NOMO-1 treated with DMSO at 0.1 percent for 48 hours (cell line): ENCODE measurements at regions not wholly inside any gene's neighbourhood (a gene's known extent, or its start where the extent isn't known, plus 50 kb on each side); places are given as distances from the start of the nearest gene placed in this dataset.
A peak's percentile ranks its signal among the peaks of the same experiment; 100 is the strongest.
"Not testable (repeated sequence)": the region's sequence is repeated elsewhere in the genome, so short reads cannot be mapped to it uniquely, and the experiment has no call there.

Experiments
- DNase-seq: peaks from one replicate; lab custom pipeline; 2025; ENCODE audit not compliant: unreplicated experiment; lab: John Stamatoyannopoulos, UW

DNA sequence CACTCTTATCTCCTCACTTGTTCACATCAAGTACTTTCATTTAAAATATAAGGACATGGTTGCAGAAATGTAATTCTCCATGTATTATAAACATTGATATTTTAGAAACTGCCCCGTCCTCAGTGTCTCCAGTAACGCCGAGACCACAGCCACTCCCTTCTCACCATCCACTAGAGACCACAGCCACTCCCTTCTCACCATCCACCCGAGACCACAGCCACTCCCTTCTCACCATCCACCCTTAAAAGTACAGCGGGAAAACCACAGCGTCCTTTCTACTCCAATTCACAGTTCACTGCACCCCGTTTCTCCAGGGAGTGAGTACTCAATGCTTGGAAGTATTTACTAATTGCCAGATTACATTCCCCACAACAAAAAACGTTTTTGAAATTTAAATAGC lies 1452.2 kb upstream of the ACVR2A start:
- DNase-seq, result no peak

DNA sequence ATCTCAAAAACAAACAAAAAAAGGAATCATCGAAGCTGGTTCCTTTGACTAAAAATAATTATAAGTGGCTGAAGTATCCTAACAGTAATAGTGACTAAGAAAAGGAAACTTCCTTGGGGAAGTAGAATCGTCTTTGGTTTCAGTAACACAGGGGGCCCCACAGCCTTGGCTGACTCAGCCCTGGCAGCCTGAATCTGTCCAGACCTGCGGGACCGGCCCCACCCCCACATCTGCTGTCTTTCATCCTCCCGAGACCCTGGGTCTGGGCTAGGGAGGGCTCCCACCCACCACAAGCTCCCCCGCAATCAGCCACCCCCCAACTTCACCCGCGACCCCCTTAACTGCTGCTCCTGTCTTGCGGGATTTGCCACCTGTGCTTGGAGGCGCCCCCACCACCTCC lies 1452.6 kb upstream of the ACVR2A start:
- peak; percentile 85 for DNase-seq

DNA sequence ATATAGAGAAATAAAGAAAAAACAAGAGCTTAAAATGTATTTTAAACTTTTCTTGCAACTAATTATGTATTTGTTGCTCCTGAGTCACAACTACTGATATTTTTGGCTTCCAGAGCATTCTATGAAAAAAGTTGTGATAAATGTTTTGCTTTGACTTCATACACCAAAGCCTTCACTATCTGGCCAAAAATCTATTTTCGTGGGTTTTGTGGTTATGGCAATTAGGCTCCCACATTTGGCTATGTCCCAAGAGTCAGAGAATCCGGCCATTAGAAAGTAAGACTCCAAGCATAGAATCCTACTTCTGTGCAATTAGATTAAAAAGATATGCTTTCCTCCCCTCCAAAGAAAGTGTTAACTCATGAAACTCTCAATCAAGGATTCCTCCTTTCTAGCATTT lies 1456.1 kb upstream of the ACVR2A start:
- DNase-seq, result no peak

DNA sequence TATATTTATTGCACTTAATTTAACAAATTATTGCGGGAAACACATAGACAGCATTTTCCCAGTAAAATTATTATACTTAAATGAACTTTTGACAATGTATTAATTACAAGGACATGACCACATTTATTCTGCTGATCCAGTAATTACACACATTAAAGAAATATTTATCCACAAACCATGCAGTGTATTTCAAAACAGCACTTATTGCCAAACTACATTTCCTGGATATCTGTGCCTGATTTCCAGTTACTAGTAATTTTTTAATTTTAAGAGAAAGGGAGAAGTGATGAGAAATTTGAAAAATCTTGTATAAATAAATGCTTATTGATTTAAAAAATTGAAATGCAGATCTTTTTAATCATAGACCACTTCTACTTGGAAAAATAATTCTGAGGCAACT lies 1458.7 kb upstream of the ACVR2A start:
- no peak for DNase-seq

DNA sequence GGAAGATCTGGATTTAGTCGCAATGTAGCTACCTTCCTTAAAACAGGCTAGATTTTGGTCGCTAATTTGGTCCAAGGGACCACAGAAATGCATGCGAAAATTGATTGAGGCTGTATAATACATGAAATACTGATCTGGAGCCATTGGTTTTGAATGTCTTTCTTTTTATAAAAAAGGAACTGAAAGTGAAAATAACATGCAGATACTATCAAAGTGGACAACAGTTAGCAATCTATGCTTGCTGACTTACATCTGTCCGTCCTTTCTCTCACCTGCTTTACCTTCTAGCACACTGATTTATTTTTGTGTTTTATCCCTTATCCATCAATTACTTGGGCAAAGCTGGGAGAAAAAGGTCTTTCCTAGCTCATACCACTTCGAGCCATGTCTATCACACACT lies 1459.8 kb upstream of the ACVR2A start:
- DNase-seq, result peak; percentile 32

DNA sequence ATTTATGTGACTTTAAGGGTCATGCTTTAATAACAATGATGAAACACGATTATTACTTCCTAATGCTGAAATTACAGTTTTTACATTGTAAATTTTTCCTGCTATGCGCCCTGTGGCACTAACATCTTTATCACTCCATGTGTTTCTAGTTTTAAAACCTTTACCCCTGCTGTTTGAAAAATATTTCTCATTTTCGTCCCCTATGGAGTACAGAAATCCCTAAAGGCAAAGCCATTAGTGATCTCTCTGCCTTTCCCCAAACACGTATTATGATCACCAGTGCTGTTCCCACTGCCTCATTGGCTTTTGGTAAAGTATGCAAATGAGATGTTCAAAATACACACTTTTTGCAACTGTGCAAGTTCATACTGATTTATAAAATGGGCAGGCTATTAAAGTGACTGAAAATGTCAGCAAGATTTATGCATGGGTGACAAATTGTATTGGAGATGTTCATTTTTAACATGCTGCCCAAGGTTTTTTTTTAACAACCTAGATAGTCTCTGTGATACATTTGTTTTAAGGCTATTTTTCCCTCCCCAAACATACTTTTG lies 1468.2 kb upstream of the ACVR2A start:
- no peak for DNase-seq

DNA sequence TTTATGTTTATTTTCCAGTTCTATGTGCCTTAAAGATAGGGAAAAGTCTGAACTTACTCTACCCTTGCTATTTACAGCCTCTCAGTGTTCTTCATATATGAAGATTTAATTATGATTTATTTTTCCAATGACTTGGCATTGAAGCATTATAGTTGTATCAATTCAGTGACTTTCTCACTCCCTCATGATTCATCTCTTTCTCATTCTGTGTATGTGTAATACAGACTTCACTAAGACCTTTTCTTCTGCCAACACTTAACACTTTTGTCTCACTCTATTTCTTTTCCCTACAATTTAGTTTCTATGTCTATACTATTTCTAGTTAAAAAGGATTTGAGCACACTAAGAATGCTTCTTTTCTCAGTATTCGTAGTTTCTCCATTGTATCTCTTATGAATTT lies 1470.3 kb upstream of the ACVR2A start:
- no peak for DNase-seq

DNA sequence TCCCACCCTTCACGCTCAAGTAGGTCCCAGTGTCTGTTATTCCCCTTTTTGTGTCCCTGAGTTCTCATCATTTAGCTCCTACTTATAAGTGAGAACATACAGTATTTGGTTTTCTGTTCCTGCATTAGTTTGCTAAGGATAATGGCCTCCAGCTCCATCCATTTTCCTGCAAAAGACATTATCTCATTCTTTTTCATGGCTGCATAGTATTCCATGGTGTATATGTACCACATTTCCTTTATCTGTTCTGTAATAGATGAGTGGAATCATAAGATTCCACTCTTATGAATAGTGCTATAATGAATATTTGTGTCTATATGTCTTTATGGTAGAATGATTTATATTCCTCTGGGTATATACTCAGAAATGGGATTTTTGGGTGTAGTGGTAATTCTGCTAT lies 1473.5 kb upstream of the ACVR2A start:
- DNase-seq, result not testable (repeated sequence)

DNA sequence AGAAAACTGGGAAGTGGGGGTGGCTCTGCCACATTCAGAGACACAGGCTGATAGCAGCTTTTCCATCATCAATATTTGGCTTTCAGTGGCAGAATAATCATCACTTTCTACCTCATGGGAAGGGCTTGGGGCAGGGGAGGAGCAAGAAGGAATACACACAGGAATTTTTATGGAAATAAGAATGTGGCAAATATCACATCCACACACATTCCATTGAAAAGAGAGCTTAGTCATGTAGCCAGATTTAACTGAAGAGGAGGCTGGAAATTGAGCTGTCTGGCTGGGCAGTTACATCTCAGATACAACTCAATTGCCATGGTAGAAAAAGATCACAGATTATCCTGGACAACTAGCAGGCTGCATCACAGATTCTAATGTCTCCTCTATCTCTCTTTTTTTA lies 1474.0 kb upstream of the ACVR2A start:
- no peak for DNase-seq

DNA sequence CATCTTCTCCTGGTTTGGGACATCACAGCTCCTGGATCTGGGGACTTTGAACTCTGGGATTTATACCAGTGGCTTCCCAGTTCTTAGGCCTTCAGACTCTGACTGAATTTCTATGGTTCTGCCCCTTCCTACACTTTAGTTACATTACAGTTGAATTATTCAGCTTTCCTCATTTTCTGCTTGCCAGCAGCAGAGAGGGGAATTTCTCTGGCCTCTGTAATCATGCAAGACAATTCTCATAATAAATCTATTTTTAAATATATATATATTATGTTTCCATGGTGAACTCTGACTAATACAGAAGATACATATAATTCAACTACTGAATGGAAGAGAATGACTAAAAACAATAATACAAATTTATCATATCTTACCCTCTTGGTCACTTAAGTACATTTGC lies 1478.6 kb upstream of the ACVR2A start:
- DNase-seq, result no peak

DNA sequence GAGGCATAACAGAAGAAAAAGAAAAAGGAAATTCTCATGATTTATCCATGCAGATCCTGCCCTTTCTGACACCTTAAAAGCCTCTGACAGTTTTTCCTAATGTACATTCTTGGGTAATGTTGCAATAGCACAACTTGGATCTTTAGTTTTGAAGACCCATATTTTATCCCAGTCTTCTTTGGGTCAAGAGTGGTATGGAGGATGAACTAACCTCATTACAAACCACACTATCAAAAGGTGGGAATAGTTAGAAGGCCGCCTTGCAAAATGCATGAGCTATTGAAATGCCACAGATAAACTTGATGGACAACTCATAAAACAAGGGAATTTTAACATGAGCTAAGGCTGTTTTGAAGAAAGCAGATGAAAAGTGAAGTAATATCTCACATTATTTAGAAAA lies 1479.8 kb upstream of the ACVR2A start:
- no peak for DNase-seq

DNA sequence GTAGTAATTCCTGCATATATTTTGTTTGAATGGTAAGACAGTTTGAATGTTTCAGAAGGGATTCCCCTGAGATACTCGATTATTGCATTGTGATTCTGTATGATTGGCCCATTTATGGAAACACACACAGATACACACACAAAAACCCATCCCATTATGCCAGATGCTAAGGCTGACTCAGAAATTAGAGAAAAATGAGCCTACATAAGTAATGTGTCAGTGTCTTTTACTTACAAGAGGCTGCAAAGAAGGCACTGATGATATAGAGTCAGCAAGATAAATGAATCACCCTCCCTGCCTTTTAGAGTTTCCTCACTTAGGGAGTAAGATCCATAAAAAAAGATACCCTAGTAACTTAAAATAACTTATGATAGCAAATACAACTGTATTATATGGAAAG lies 1481.1 kb upstream of the ACVR2A start:
- no peak for DNase-seq

DNA sequence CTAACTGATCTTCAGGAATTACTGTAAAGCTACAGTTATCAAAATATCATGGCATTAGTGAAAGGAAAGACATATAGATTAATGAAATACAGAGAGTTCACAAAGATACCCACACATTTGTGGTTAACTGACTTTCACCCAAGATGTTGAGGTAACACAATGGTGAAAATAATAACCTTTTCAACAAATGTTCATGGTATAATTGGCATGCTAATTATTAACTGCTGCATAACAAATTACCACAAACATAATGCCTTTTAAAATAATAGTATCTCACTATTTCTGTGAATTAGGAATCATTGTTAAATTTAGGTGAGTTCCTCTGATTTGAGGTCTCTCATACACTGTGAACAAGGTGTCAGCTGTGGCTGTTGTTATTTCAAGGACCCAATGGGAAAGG lies 1493.1 kb upstream of the ACVR2A start:
- DNase-seq, result no peak

DNA sequence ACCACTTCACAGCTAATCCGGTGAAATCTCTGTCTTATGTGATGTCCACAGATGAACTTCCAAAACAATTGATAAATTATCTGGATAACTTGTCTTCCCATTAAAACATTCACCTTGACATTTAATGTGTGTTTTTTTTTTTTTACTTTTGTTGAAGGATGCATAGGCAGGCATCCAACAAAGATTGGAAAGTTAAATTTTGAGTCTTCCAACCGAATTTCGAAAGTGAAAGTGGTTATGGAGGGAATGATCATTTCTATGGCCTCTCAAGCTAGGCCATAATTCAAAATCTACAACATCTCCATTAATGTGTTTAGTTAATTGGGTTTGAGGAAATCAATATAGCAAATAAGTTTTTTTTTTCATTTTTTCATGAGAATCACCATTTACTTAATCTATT lies 1495.5 kb upstream of the ACVR2A start:
- no peak for DNase-seq

DNA sequence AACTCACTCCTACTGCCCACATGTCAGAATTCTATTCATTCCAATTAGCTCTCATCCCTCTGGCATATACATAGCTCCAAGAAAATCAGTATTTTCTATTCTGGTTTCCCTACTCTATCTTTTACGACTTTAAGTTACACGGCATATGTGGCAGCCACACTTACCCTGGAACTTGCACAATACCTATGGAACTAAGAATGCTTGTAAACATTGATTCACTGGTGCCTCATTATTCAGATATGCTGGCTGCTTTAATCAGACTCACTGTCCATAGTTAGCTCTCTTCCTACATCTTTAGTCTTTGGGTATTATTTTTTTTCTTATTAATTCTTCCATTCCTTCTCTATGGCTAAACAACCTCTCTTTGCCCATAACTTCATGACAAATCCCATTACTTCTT lies 1519.9 kb upstream of the ACVR2A start:
- no peak for DNase-seq

DNA sequence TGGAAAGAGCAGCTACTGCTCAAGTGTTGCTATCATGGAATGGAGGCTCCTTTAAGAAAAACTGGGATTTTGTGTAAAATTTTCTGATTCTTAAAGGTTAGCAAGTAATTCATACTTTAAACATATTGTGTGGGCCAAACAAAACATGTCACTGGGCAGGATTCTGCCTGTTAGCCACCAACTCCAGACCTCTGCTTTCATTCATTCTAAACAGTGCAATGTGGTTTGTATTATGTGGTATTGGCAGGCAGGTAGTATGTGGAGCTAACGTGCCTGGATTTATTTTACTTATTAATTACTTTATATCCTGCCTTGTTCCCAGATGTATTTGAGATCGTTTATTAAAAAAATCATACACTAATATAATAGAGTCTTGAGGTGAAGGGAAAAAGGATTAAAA lies 1521.3 kb upstream of the ACVR2A start:
- DNase-seq, result no peak

DNA sequence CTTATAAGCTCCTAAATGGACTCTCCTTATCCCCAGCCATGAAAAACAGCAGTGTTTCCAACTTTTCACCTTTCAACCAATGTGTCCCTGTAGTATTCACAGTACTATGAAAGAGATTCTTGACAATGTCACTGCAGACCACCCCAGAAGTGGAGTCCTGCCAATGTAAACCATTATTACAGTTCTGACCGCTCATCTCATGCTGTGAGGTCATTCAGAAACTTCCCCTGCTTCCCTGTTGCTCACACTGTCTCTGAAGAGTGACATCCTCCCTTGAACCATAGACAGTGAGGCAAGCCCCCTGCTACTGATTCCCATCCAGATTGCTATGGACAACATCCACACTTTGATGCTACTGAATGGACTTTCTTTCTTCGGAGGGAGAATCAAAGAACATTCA lies 1523.7 kb upstream of the ACVR2A start:
- no peak for DNase-seq

DNA sequence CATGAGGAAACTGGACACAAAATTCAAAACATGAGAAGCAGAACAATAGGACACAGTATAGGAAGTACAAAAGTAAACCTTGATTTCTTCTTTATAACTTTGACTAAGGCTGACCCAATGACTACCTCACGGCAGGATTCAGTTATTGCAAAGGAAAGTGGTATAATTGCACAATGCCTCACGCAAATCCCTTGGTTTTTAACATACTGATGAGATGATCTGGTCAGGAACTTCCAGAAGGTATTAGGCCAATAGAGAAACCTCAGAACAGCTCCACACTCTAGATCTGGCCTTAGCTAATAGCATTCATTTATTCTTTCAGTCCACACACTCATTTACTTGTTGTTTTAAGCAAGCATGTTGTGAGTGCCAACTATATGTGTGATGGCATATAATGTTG lies 1526.9 kb upstream of the ACVR2A start:
- peak; percentile 34 for DNase-seq

DNA sequence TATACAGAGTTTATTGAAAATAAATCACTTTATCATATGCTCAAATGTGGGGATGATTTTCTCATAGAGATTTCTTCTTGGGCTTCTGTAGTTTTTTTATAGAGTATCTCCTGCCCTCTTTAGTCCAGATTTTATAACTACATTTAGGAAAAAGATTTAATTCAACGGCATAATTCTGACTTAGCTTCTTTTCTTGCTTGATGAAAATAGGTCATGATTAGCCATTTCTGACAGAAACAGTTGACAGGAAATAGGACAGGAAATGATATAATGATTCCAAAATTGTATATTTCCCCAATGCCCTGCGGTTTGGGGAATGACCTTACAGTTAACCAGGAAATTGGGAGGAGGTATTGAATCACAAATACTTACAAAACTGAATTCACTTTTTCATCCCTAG lies 1531.9 kb upstream of the ACVR2A start:
- DNase-seq, result peak; percentile 35

DNA sequence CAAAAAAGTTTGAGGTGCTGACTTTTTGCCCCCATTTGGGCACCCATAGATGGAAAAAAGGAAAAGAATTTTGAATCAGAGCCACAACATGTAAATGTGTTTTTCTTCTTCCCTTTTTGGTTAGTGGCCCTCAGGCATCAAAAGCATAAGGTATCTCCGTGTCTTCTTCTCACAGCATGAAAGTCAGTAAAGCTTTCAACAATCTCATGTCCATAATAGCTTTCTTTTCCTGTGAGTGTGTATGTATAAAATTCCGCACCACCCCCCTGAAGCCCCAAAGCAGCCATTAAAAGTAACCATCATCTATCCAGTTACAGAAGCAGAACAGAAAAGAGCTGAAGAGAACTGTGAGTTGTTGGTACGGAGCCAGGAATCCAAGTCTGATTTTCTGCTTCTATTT lies 1539.7 kb upstream of the ACVR2A start:
- DNase-seq, result no peak

DNA sequence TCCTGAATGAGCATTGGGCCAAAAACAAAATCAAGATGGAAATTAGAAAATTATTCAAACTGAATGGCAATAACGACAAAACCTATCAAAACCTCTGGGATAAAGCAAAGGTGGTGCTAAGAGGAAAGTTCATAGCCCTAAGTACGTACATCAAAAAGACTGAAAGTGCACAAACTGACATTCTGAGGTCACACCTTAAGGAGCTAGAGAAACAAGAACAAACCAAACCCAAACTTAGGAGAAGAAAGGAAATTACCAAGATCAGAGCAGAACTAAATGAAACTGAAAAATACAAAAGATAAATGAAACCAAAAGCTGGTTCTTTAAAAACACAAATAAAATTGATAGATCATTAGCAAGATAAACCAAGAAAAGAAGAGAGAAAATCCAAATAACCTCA lies 1543.5 kb upstream of the ACVR2A start:
- no peak for DNase-seq

DNA sequence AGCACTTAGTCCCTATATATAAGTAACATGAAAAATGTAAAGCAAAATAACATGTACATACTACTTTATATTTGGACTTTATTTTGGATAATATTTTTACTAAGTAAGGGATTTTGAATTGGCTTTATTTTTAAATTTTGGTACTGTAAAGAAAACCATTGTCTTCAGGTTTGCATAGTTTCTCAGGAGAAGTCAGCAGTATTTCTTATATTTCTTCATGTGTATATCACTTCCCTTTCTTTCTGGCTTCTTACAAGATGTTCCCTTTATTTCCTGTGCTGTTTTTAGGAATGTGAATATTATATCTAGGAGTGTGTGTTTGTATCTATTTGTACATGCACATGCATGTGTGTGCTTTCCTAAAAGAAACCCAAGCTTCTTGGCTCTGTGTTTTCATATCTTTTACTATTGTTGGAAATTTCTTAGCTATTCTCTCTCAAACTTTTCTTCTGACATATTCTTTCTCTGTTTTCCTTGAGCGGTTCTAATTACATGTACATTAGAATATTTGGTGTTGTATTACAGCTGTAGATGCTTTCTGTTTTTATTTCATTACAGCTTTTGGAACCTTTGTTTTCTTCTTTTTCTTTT lies 1549.7 kb upstream of the ACVR2A start:
- peak; percentile 19 for DNase-seq

DNA sequence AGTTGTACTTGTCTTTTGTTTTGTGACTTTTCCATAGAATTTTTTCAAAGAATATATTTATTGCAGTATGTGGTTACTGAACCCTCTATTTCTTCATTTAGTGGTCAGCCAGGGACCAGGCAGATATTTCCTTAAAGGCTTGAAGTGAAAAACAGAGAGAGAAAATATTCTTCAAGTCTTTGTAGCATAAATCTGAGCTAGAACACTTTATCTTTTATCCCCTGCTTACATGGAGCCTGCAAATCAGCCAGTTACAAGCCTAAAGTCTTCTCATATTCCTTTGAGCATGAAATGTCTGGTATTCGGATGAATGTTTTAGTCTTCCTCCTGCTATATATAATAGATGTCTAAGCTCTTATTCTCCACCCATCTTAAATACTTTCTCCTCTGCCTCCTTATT lies 1557.5 kb upstream of the ACVR2A start:
- DNase-seq, result no peak

DNA sequence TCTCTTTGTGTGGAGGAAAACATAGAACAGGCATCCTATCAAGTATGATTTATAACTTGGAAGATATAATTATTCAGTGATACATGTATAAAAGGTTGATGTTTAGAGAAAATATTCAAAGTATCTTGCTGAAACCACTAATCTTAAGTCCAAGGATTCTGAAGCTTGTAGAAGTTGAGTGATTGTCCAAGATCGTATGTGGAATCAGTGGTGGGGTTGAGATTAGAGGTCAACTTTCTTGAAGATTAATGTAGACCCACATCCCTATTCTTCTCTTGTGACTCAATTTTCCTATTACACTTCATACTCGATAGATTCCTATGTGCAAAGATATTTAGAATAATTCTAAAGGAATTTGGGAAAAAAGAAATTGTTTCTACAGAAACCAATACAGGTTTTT lies 1565.9 kb upstream of the ACVR2A start:
- no peak for DNase-seq
